GM12875 (cell line): ENCODE measurements at regions not wholly inside any gene's neighbourhood (a gene's known extent, or its start where the extent isn't known, plus 50 kb on each side); places are given as distances from the start of the nearest gene placed in this dataset.
"Not testable (repeated sequence)": the region's sequence is repeated elsewhere in the genome, so short reads cannot be mapped to it uniquely, and the experiment has no call there.

Source experiments
- H3K4me3 ChIP-seq: one replicate; pipeline ENCODE4 v1.5.1; 2011; ENCODE audit warnings: low read depth, low read length, control low read depth
- CTCF ChIP-seq: IDR thresholded peaks from 2 replicates; pipeline ENCODE4 v1.5.1; 2011; ENCODE audit warnings: low read depth, mild to moderate bottlenecking, control low read depth, inconsistent platforms, low read length, moderate library complexity, borderline replicate concordance; ENCODE audit not compliant: insufficient read depth

GRCh38 chr20:20795721-20796120, 83.3 kb upstream of the RALGAPA2 start:
- no peak overlapping the region for H3K4me3 ChIP-seq
- TF ChIP-seq CTCF, result no peak

GRCh38 chr20:20795119-20795518, 82.7 kb upstream of the RALGAPA2 start:
- no peak for TF ChIP-seq CTCF
- H3K4me3 ChIP-seq, result no peak overlapping the region

- no peak overlapping the region for H3K4me3 ChIP-seq
- TF ChIP-seq CTCF, result no peak
These were observed 81.1 kb upstream of the RALGAPA2 start for GRCh38 chr20:20793591-20793990.

GRCh38 chr20:20791664-20792568, 79.5 kb upstream of the RALGAPA2 start:
- no peak overlapping the region for H3K4me3 ChIP-seq
- no peak for TF ChIP-seq CTCF

- no peak overlapping the region for H3K4me3 ChIP-seq
- TF ChIP-seq CTCF, result no peak
These were observed 75.9 kb upstream of the RALGAPA2 start for GRCh38 chr20:20788308-20788707.

- TF ChIP-seq CTCF, result no peak
These were observed 74.0 kb upstream of the RALGAPA2 start for GRCh38 chr20:20786428-20786827.

GRCh38 chr20:20785226-20785625, 72.8 kb upstream of the RALGAPA2 start:
- no peak overlapping the region for H3K4me3 ChIP-seq
- no peak for TF ChIP-seq CTCF

More at GRCh38 chr20:20786428-20786827, 74.0 kb upstream of the RALGAPA2 start:
- no peak overlapping the region for H3K4me3 ChIP-seq

- not testable (repeated sequence) for H3K4me3 ChIP-seq
These were observed 72.0 kb upstream of the RALGAPA2 start for GRCh38 chr20:20784450-20784849.
